ENCODE measurements at regions not wholly inside any gene's neighbourhood (a gene's known extent, or its start where the extent isn't known, plus 50 kb on each side); places are given as distances from the start of the nearest gene placed in this dataset.

GRCh38 chr6:101241442-101241841 is 152.1 kb upstream of the GRIK2 start:
- Histone ChIP-seq H3K9me2 (replicated peaks; ENCODE audit: low read depth, low read length) (no peaks in the 10 kb centered on the region), H3K9ac (ENCODE audit: low read depth, low read length, poor library complexity, severe bottlenecking) (no peak overlapping the region), H3K27me3 (ENCODE audit: insufficient read depth, low read length, poor library complexity, severe bottlenecking) (no peaks in the 10 kb centered on the region), H4K20me1 (ENCODE audit: insufficient read depth, low read length, poor library complexity, severe bottlenecking) (no peaks in the 10 kb centered on the region), H3K4me3 (ENCODE audit: low read length, poor library complexity, severe bottlenecking) (no peak overlapping the region), H3K4me2 (ENCODE audit: low read depth, low read length, poor library complexity, severe bottlenecking) (no peak overlapping the region), H3K79me2 (ENCODE audit: insufficient read depth, low read length) (no peaks in the 10 kb centered on the region), H3K4me1 (ENCODE audit: insufficient read depth, low read length, poor library complexity, severe bottlenecking) (no peaks in the 10 kb centered on the region), H3F3A (ENCODE audit: low read depth) (no peaks in the 10 kb centered on the region), H3K36me3 (ENCODE audit: insufficient read depth, low read length) (no peaks in the 10 kb centered on the region), H2AFZ (ENCODE audit: low read length) (no peak overlapping the region), H3K9me3 (ENCODE audit: insufficient read depth, low read depth, low read length) (no peaks in the 10 kb centered on the region)
- TF ChIP-seq EZH2phosphoT487 (IDR thresholded peaks at IDR 0.05; ENCODE audit: borderline replicate concordance) (no peak), CTCF (conservative IDR thresholded peaks at IDR 0.05; ENCODE audit: low read length) (no peak)

- no peak overlapping the region for H3K4me3 ChIP-seq (ENCODE audit: low read length, poor library complexity, severe bottlenecking)
- no peaks in the 10 kb centered on the region for H3F3A ChIP-seq (ENCODE audit: low read depth)
- H4K20me1 ChIP-seq (ENCODE audit: insufficient read depth, low read length, poor library complexity, severe bottlenecking) = no peaks in the 10 kb centered on the region
- no peaks in the 10 kb centered on the region for H3K4me1 ChIP-seq (ENCODE audit: insufficient read depth, low read length, poor library complexity, severe bottlenecking)
- peaks cover 7% of the 10 kb centered on the region; the same call in 1 of the 2 replicates for H3K9me3 ChIP-seq (ENCODE audit: insufficient read depth, low read depth, low read length)
- H2AFZ ChIP-seq (ENCODE audit: low read length) = no peak overlapping the region
- TF ChIP-seq CTCF (conservative IDR thresholded peaks at IDR 0.05; ENCODE audit: low read length) = no peak
- TF ChIP-seq EZH2phosphoT487 (IDR thresholded peaks at IDR 0.05; ENCODE audit: borderline replicate concordance) = no peak
- H3K27me3 ChIP-seq (ENCODE audit: insufficient read depth, low read length, poor library complexity, severe bottlenecking) = no peaks in the 10 kb centered on the region
- no peaks in the 10 kb centered on the region for H3K79me2 ChIP-seq (ENCODE audit: insufficient read depth, low read length)
- no peaks in the 10 kb centered on the region for H3K9me2 ChIP-seq (replicated peaks; ENCODE audit: low read depth, low read length)
- H3K4me2 ChIP-seq (ENCODE audit: low read depth, low read length, poor library complexity, severe bottlenecking) = no peak overlapping the region
- H3K36me3 ChIP-seq (ENCODE audit: insufficient read depth, low read length) = no peaks in the 10 kb centered on the region
- H3K9ac ChIP-seq (ENCODE audit: low read depth, low read length, poor library complexity, severe bottlenecking) = no peak overlapping the region
Observed at GRCh38 chr6:101249470-101249869, 144.0 kb upstream of the GRIK2 start.

GRCh38 chr6:101257163-101257562 is 136.3 kb upstream of the GRIK2 start:
- Histone ChIP-seq H3K4me1 (ENCODE audit: insufficient read depth, low read length, poor library complexity, severe bottlenecking) (no peaks in the 10 kb centered on the region), H3K27me3 (ENCODE audit: insufficient read depth, low read length, poor library complexity, severe bottlenecking) (no peaks in the 10 kb centered on the region), H3K9me3 (ENCODE audit: insufficient read depth, low read depth, low read length) (no peaks in the 10 kb centered on the region), H3K79me2 (ENCODE audit: insufficient read depth, low read length) (no peaks in the 10 kb centered on the region), H3K9ac (ENCODE audit: low read depth, low read length, poor library complexity, severe bottlenecking) (no peak overlapping the region), H2AFZ (ENCODE audit: low read length) (no peak overlapping the region), H3K4me3 (ENCODE audit: low read length, poor library complexity, severe bottlenecking) (no peak overlapping the region), H4K20me1 (ENCODE audit: insufficient read depth, low read length, poor library complexity, severe bottlenecking) (no peaks in the 10 kb centered on the region), H3K36me3 (ENCODE audit: insufficient read depth, low read length) (no peaks in the 10 kb centered on the region), H3K9me2 (replicated peaks; ENCODE audit: low read depth, low read length) (no peaks in the 10 kb centered on the region), H3F3A (ENCODE audit: low read depth) (no peaks in the 10 kb centered on the region), H3K4me2 (ENCODE audit: low read depth, low read length, poor library complexity, severe bottlenecking) (no peak overlapping the region)
- TF ChIP-seq EZH2phosphoT487 (IDR thresholded peaks at IDR 0.05; ENCODE audit: borderline replicate concordance) (no peak), CTCF (conservative IDR thresholded peaks at IDR 0.05; ENCODE audit: low read length) (no peak)

Measured in Loucy (cell line).